Left colon (tissue), 2 donors: ENCODE measurements at regions not wholly inside any gene's neighbourhood (a gene's known extent, or its start where the extent isn't known, plus 50 kb on each side); places are given as distances from the start of the nearest gene placed in this dataset.
"Not testable (repeated sequence)": the region's sequence is repeated elsewhere in the genome, so short reads cannot be mapped to it uniquely, and the experiment has no call there.

Experiments used
- ATAC-seq: fragments of 200-7000 bp; cut with Tn5 transposase; one replicate; pipeline ENCODE4 v1.9.1; 2020; ENCODE audit warnings: mild to moderate bottlenecking, moderate library complexity
- DNase-seq, 2 donors: peaks; one replicate each; pipeline ENCODE4 v3.0.0-alpha.2; 2020
- intact Hi-C, 2 donors: fragments of 100-400 bp; cut with DNase I in 1 of 2; cut with micrococcal nuclease in 1 of 2; formaldehyde crosslinking; loops; one replicate each; pipeline versions ENCODE4 v1.11.2 to v1.14.0; 2022; cut with DNase I, micrococcal nuclease
- donor health status: DM: no; HTN: no; CAD: no.
- donor health status: DM: yes; HTN: yes; CAD: no.

DNA sequence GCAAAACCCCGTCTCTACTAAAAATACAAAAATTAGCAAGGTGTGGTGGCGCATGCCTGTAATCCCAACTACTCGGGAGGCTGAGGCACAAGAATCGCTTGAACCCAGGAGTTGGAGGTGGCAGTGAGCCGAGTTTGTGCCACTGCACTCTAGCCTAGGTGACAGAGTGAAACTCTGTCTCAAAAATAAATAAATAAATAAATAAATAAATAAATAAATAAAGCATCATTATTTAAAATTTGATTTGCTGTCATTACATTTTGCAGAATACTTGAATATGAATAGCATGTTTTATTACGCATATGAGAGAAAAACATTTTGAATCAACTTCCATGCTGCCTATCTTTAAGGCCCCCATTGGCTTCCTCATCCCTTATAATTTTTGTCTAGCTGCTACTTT, 53.4 kb upstream of the MED14 start:
- intact Hi-C loops, ATAC-seq, DNase-seq: not testable (repeated sequence)

DNA sequence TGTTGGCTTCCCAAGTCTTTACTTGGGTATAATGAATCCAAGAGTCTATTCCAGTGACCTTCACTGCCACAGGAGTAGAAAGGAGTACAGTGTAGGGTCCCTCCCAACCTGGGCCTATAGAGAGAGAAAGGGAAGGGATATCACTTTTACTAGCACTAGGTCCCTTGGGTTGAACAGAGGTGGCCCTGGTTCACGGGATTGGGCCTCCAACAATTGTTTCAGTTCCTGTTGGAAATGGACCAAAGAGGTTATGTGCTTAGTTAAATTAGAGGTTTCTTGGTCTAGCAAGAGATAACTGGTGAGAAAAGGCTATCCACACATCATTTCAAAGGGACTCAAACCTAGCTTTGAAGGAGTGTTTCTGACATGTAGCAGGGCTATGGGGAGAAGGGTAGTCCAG, 57.1 kb upstream of the MED14 start:
- DNase-seq, result no peak
- ATAC-seq, result no peak
- intact Hi-C loops, result loop anchor here in 1 of 2 donors (10.0 kb wide), 1 partner anchor 138 kb away; no protein-coding TSS in a partner anchor

DNA sequence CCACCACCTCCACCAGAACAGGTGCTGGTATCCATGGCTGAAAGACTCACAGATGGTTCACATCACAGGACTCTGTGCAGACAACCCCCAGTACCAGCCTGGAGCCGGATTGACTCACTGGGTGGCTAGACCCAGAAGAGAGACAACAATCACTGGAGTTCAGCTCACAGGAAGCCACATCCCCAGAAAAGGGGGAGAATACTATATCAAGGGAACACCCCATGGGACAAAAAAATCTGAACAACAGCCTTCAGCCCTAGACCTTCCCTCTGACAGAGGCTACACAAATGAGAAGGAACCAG, 59.4 kb upstream of the MED14 start:
- ATAC-seq, DNase-seq: not testable (repeated sequence)
- intact Hi-C loops, result loop anchor here in 1 of 2 donors (10.0 kb wide), 1 partner anchor 140 kb away; no protein-coding TSS in a partner anchor

DNA sequence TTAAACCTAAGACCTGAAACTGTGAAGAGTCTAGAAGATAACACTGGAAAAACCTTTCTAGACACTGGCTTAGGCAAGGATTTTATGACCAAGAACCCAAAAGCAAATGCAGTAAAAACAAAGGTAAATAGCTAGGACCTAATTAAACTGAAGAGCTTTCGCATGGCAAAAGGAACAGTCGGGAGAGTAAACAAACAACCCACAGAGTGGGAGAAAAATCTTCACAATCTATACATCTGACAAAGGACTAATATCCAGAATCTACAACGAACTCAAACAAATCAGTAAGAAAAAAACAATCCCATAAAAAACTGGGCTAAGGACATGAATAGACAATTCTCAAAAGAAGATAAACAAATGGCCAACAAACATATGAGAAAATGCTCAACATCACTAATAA, 64.4 kb upstream of the MED14 start:
- not testable (repeated sequence) for ATAC-seq, DNase-seq
- intact Hi-C loops, result loop anchor here in 1 of 2 donors (10.0 kb wide), 1 partner anchor 145 kb away; no protein-coding TSS in a partner anchor

DNA sequence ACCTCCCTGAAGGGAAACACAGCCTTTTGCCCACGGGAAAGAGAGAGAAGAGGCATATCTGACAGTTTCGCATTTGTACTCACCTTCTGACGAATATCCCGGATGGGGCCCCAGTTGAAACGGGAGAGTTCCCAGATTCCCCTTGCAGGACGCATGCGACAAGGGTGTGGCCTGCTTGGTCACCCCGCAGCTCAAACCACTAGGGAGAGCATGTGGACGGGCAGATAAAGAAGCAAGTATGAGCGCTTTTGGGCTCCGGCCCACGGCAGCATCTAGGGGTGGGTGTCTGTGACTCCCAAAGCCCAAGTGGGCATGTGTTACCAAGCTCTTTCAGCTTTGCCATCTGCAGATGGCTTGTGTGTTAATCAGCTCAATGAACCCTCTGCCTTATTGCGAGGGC, 70.1 kb upstream of the MED14 start:
- intact Hi-C loops, result no loop called here
- ATAC-seq (no peak), DNase-seq (no peak)

DNA sequence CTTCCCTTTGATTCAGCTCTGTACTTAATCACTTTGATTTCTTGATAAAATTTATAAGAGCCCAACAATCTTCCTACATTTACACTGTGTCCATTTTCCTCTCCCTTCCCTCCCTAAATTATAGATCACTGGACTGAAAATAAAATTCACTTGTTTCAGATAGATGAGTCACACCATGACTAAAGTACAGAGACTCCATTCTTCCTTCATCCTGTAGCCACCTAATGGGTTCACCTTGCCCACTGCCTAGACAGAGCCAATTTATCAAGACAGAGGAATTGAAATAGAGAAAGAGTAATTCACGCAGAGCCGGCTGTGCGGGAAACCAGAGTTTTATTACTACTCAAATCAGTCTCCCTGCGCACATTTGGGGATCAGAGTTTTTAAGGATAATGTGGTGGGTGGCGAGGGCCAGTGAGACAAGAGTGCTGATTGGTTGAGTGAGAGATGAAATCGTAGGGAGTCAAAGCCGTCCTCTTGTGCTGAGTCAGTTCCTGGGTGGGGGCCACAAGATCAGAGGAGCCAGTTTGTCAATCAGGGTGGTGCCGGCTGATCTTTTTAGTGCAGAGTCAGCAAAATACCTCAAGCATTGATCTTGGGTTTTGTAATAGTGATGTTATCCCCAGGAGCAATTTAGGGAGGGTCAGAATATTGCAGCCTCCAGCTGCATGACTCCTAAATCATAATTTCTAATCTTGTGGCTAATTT, 71.3 kb upstream of the MED14 start:
- intact Hi-C loops, result no loop called here
- DNase-seq (no peak), ATAC-seq (no peak)

DNA sequence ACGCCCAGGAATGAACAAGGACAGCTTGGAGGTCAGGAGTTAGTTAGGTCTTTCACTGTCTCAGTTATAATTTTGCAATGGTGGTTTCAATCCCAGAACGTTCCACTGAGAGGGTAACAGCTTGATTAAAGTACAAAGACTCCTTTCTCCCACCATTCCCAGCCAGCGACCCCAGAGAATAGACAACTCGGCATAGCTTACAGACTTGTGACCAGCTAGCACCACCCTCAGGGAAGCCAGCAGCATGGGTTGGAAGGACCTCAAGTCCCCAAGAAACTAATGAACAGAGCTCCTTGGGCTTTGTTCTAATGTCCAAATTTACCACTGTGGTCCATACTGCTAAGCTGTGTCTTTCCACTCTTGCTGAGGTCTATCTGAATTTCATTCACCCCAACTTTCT, 72.0 kb upstream of the MED14 start:
- intact Hi-C loops, result no loop called here
- ATAC-seq (no peak), DNase-seq (no peak)

DNA sequence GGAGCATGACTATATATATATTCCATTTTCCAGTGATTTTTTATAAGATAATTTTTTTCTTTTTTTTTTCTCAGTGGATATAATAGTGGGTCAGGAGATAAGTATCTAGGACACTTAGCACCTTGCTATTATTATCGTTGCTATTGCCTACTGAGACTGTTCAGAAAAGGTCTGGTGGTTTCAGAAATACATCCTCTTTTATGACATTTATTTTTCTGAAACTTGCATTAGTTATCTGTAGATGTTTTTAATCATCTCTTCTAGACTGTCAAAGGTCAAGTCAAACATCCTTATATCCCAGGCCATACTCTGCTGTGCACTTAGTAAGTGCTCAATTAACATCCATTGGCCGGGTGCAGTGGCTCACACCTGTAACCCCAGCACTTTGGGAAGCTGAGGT, 72.9 kb upstream of the MED14 start:
- intact Hi-C loops, result no loop called here
- DNase-seq (no peak), ATAC-seq (no peak)

DNA sequence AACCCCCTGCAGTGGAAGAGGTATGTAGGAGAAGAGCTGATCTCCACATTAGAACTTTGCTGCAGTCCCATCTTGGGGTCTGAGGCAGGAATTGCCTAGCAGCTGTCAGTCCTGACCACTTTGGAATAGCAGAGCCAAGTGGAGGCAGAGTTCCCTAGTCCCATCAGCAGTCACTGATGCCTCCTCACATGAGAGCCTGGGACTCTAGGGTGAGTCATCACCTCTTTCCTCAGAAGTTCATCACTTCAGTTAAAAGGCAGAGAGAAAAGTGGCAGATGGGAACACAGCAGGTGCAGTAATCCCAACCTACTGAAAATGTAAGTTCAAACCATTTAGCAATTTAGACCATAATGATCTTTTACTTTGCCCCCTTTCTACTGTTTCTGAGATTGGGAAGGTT, 73.9 kb upstream of the MED14 start:
- DNase-seq (no peak), ATAC-seq (no peak)
- intact Hi-C loops, result no loop called here

DNA sequence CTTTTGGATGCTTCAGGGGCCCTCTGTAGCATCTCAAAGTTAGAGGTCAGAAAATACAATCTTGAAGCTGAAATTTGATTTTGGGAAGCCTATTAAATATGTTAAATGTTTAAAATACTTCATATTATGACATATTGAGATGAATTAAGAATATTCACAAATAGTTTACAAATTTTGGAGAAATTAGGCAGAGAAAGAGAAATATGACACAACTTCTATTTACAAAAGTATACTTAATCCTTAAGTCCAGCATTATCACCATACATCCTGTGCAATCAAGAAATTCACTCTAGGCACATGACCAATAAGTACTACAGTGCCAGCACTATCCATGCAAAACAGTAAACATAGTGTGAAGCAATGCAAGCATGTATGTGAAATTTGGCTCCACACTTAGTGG, 79.7 kb upstream of the MED14 start:
- ATAC-seq, DNase-seq, intact Hi-C loops: not testable (repeated sequence)

DNA sequence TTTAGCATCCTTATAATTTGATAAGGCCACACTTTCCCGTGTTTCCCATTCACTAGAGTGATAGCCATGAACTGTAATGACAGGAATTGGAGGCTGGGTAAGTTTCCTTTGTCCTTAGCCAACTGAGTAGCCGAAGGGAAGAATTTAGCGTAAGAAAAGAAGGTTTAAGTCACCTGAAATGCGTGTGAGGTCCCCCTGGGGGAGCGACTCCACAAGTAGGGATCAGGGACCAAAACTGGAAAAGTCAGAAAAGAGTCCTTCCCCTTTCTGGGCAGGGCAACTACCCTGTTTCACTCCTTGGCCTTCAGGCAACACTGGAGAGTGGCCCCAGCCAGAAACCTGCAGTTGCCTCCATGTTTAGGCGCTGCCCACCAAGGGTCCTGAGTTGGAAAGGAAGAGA, 81.6 kb upstream of the MED14 start:
- intact Hi-C loops, result no loop called here
- DNase-seq, result no peak
- ATAC-seq, result no peak

DNA sequence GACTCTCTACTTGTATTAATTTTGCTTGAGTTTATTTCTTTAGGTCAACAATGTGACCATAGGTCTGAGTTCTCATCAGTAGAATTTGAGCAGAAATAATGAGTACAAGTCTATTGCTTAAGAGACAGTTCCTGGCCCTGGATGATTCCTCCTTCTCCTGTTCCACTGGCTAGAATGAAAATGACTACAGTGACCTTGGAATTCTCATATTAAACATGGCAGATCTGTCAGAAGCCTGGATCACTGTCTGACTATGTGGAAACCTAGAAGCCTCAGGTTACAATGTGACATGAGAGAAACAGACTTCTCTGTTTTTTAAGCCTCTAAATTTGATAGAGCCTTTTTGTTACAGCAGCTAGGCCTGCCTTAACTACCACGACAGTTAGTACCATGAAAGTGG, 82.9 kb upstream of the MED14 start:
- intact Hi-C loops, result no loop called here
- DNase-seq, result no peak
- ATAC-seq, result no peak

DNA sequence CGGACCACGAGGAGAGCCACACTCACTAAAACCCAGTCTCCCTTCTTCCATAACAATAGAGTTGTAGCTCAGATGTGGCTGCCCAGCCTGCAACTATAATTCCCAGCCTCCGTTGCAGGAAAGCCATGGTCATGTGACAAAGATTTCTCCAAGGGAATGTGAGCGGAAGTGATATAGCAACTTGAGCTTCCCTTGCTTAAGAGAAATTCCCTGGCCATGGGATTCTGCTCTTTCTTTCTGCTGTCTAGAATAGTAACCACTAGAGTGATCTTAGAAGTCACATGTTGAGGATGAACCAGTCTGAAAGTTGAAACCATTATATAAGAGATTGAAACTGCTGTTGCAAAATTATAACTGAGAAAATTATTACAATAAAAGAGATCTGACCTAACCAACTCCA, 86.4 kb upstream of the MED14 start:
- ATAC-seq, result no peak
- intact Hi-C loops, result no loop called here

DNA sequence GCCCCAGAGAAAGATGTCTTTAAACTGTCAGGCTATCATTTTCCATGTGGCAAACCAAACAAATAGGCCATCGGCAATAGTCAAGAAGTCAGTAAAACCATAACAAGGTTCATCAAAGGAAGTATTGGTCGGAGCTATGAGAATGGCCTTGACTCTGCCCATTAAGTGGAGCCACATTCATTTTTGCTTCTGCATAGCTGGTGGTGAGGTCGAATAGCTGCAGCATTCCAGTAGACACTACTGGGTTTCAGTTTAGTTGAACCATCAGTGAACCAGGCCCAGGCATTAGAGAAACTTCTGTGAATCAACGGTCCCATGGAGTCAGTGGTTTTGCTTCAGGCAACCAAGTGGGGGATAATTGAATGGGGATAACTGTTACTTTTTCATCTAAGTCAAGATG, 92.0 kb upstream of the MED14 start:
- ATAC-seq (no peak), DNase-seq (no peak)
- intact Hi-C loops, result no loop called here

More for the DNA sequence above, 86.4 kb upstream of the MED14 start:
- no peak for DNase-seq

DNA sequence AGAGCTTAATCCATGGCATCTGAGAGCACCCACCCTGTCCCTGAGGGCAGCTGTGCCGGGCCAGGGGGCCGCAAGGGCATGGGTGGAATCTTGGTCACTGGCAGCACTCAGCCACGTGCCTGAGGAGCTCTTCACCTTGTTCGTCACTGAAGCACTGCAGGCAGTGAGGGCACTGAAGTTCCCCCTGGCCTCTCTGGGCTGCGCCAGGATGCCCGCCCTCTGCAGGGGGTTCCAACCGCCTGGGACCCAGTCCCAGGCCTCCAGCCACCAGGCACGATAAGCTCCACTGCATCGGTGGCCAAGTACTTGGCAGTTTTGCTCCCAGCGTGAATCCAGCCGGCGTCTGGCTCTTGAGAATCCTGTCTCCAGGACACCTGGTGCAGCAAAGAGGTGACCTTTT, 96.4 kb upstream of the MED14 start:
- ATAC-seq (no peak), DNase-seq (no peak)
- intact Hi-C loops, result no loop called here

DNA sequence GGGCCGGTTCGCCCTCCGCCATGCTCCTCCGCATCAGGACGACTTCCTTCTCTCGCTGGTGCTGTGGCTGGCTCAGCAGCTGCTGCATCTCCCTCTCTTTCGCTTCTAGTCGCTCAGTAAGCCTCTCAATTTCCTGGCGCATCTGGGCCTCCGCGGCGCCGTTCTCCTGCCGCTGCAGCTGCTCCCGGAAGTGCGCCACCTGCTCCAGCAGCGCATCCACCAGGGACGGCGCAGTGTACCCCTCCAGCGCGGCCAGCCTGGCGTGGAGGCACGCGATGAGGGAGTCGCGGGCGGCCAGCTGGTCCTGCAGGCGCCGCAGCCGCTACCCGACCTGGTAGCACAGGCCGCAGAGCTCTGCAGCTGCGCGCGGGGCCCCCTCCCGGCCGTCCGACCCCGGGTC, 97.4 kb upstream of the MED14 start:
- intact Hi-C loops, result no loop called here
- ATAC-seq, result no peak
- DNase-seq, result no peak

DNA sequence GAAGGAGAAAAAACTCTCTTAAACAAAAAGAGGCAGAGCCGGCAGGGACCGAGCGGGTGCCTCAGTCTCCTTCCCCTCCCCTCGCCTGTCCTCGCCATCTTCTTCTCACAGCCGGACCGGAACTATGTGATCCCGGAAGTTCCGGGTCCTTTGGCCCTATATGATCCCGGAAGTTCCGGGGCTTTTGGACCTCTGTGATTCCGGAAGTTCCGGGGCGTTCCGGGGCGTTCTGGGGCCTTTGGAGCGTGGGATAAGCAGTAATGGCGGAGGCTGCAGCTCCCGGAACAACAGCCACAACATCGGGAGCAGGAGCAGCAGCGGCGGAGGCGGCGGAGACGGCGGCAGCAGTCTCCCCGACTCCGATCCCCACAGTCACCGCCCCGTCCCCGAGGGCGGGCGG, 98.9 kb upstream of the MED14 start:
- intact Hi-C loops, result no loop called here
- no peak for ATAC-seq
- DNase-seq, result no peak

DNA sequence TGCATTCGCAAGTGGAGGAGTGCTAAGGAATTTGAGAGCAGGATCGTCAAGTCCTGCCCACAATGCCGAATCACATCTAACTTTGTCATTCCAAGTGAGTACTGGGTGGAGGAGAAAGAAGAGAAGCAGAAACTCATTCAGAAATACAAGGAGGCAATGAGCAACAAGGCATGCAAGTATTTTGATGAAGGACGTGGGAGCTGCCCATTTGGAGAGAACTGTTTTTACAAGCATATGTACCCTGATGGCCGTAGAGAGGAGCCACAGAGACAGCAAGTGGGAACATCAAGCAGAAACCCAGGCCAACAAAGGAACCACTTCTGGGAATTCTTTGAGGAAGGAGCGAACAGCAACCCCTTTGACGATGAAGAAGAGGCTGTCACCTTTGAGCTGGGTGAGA, 100.2 kb upstream of the MED14 start:
- intact Hi-C loops, result no loop called here
- ATAC-seq (no peak), DNase-seq (no peak)

DNA sequence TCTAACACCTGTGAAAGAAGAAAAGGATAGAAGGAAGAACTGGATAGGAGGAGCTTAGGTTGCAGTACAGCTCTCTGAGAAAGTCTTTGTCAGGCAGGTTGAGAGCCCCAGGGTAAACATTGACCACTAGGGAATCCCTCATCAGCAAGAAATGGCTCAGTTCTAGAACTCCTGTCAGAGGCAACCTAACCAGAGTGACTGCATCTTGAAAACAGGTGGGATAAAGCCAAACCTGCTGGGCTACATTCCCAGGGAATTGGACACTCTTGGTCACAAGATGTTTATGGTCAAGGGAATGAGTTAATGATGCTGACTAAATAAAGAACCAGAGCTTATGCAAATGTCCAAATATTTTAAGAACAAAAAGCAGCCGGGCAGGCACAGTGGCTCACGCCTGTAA, 108.3 kb upstream of the MED14 start:
- ATAC-seq (no peak), DNase-seq (no peak)
- intact Hi-C loops, result no loop called here

DNA sequence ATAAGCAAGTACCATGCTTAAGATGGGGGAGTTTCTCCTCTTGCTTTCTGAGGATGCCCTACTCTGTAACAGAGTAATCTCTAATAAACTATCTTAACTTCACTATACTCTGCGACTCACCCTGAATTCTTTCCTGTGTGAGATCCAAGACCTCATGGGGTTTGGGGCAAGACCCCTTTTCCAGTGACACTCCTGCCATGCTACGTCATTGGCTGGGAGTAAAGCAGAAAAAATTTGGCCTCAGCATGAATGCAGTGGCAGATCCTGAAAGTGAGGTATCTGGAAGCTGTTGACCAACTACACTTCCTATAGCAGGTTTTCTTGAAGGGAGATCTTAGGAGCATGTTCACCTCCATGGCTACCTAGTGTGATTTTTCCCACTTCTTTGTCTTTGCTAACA, 109.1 kb upstream of the MED14 start:
- DNase-seq (no peak), ATAC-seq (no peak)
- intact Hi-C loops, result no loop called here

DNA sequence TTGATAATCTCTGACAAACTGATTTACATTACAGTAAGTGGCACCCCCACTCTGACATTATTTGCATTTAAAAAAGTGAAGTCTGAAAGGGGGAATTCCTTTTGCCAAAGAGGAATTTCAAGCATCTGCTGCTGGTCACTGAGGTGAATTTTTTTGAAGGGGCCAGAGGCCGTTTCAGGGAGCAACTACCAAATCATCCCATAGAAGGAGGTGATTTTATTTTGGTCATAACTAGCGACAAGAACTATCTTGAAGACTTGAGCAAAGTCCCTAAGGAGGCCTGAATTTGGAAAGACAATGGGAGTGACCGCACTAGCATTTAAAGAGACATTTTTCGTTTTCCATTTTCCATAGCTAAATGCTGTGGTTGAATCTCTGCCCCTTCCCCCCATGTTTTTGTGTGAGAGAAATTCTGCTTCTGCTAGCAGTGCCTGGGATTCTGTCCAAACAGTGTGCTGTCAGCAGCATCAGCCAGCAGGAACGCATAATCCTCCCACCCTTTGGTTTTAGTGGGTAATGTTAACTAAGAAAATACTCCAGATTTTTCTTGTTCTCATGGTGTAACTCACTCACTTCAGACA, 110.1 kb upstream of the MED14 start:
- no peak for ATAC-seq

More for the DNA sequence above, 110.1 kb upstream of the MED14 start:
- no peak for DNase-seq
- intact Hi-C loops, result no loop called here
